IMR-90 (cell line): ENCODE measurements at regions not wholly inside any gene's neighbourhood (a gene's known extent, or its start where the extent isn't known, plus 50 kb on each side); places are given as distances from the start of the nearest gene placed in this dataset.

ENCODE experiments used
- ATAC-seq: fragments of 200-7000 bp; cut with Tn5 transposase; 2 replicates; pipeline ENCODE4 v1.9.1; 2020; ENCODE audit warnings: low read depth, mild to moderate bottlenecking, moderate library complexity
- BruUV-seq: library from RNA; stranded (reverse); fragments of 400-500 nt; replicated peaks from 2 replicates; lab custom pipeline; 2021; lab: Mats Ljungman, UMichigan
- CTCF ChIA-PET: fragments of 300-600 bp; formaldehyde crosslinking; extraction: SDS; loops from one replicate; lab custom pipeline; 2021; ENCODE audit warnings: antibody characterized with exemption; lab: Yijun Ruan, JAX
- POLR2A ChIA-PET: fragments of 300-600 bp; sonication (Branson Sonifier 250); formaldehyde crosslinking; loops from one replicate; lab custom pipeline; 2022; ENCODE audit warnings: antibody characterized with exemption; ENCODE audit not compliant: unreplicated experiment; lab: Charles Lee
- DNase-seq: peaks from one replicate; pipeline ENCODE4 v3.0.0; 2013
- H2AFZ ChIP-seq: replicated peaks from 2 replicates; pipeline ENCODE3; 2013; ENCODE audit warnings: low read length, mild to moderate bottlenecking; ENCODE audit not compliant: poor library complexity
- H2AK5ac ChIP-seq: 2 replicates; pipeline ENCODE4 v1.6.1; 2013; ENCODE audit warnings: low read depth, low read length, inconsistent platforms
- H2AK9ac ChIP-seq: replicated peaks from 2 replicates; pipeline ENCODE3; 2013; ENCODE audit warnings: mild to moderate bottlenecking, low read depth, low read length, moderate library complexity; ENCODE audit not compliant: poor library complexity
- H2BK120ac ChIP-seq: 2 replicates; pipeline ENCODE4 v1.6.1; 2013; ENCODE audit warnings: low read depth, low read length, inconsistent platforms
- H2BK15ac ChIP-seq: 3 replicates; pipeline ENCODE4 v1.6.1; 2013; ENCODE audit warnings: low read depth, low read length, inconsistent platforms
- H2BK20ac ChIP-seq: 2 replicates; pipeline ENCODE4 v1.6.1; 2013; ENCODE audit warnings: low read depth, mild to moderate bottlenecking, inconsistent platforms, low read length, moderate library complexity
- H2BK5ac ChIP-seq: 2 replicates; pipeline ENCODE4 v1.6.1; 2013; ENCODE audit warnings: mild to moderate bottlenecking, low read depth, low read length, inconsistent platforms; ENCODE audit not compliant: poor library complexity, severe bottlenecking
- H3K14ac ChIP-seq: replicated peaks from 2 replicates; pipeline ENCODE4 v1.6.1; 2013; ENCODE audit warnings: low read depth, low read length, inconsistent platforms
- H3K18ac ChIP-seq: 2 replicates; pipeline ENCODE4 v1.6.1; 2013; ENCODE audit warnings: low read depth, low read length, control low read depth
- H3K23ac ChIP-seq: 2 replicates; pipeline ENCODE4 v1.6.1; 2013; ENCODE audit warnings: low read depth, low read length, inconsistent platforms
- H3K27ac ChIP-seq: 2 replicates; pipeline ENCODE4 v1.5.1; 2013; ENCODE audit warnings: mild to moderate bottlenecking, control low read depth, low read length; ENCODE audit not compliant: insufficient read depth
- H3K27me3 ChIP-seq: 2 replicates; pipeline ENCODE4 v1.6.1; 2013; ENCODE audit warnings: low read length; ENCODE audit not compliant: control insufficient read depth, insufficient read depth
- H3K36me3 ChIP-seq: 2 replicates; pipeline ENCODE4 v1.6.1; 2013; ENCODE audit warnings: low read length, mixed read lengths; ENCODE audit not compliant: control insufficient read depth, insufficient read depth
- H3K4ac ChIP-seq: 2 replicates; pipeline ENCODE4 v1.6.1; 2013; ENCODE audit warnings: low read depth, low read length, inconsistent platforms
- H3K4me1 ChIP-seq: 2 replicates; pipeline ENCODE4 v1.6.1; 2013; ENCODE audit warnings: low read length, mixed read lengths; ENCODE audit not compliant: control insufficient read depth, insufficient read depth
- H3K4me2 ChIP-seq: 2 replicates; pipeline ENCODE4 v1.6.1; 2013; ENCODE audit warnings: low read depth, mild to moderate bottlenecking, control low read depth, low read length, moderate library complexity
- H3K4me3 ChIP-seq: 2 replicates; pipeline ENCODE4 v1.5.1; 2013; ENCODE audit warnings: low read depth, mild to moderate bottlenecking, control low read depth, low read length, moderate library complexity; ENCODE audit not compliant: insufficient read depth
- H3K56ac ChIP-seq: 2 replicates; pipeline ENCODE4 v1.6.1; 2013; ENCODE audit warnings: low read length, inconsistent platforms; ENCODE audit not compliant: insufficient read depth; ENCODE audit errors: extremely low read depth
- H3K79me1 ChIP-seq, 2 experiments: 2 replicates each; pipeline ENCODE4 v1.6.1; 2013; ENCODE audit warnings: low read length in 2 of 2, inconsistent platforms in 1 of 2, low read depth in 1 of 2
- H3K9ac ChIP-seq: 2 replicates; pipeline ENCODE4 v1.6.1; 2013; ENCODE audit warnings: low read depth, low read length, control low read depth
- H3K9me1 ChIP-seq: 2 replicates; pipeline ENCODE4 v1.6.1; 2013; ENCODE audit warnings: low read length, inconsistent platforms; ENCODE audit not compliant: insufficient read depth
- H3K9me3 ChIP-seq: 2 replicates; pipeline ENCODE4 v1.6.1; 2013; ENCODE audit warnings: low read length; ENCODE audit not compliant: control insufficient read depth, insufficient read depth
- H4K20me1 ChIP-seq: 2 replicates; pipeline ENCODE4 v1.6.1; 2013; ENCODE audit warnings: low read length, inconsistent platforms; ENCODE audit not compliant: insufficient read depth
- H4K5ac ChIP-seq: 2 replicates; pipeline ENCODE4 v1.6.1; 2013; ENCODE audit warnings: mild to moderate bottlenecking, low read depth, low read length, control low read depth
- H4K8ac ChIP-seq, 2 experiments: 2 replicates each; pipeline ENCODE4 v1.6.1; 2013; ENCODE audit warnings: low read depth in 2 of 2, low read length in 2 of 2, control low read depth in 1 of 2, inconsistent platforms in 1 of 2
- H4K91ac ChIP-seq: 2 replicates; pipeline ENCODE4 v1.6.1; 2013; ENCODE audit warnings: low read depth, low read length, inconsistent platforms; ENCODE audit not compliant: insufficient read depth
- BHLHE40 ChIP-seq: fragments of 150-350 bp; IDR thresholded peaks from 2 replicates; pipeline ENCODE4 v1.6.1; 2016; ENCODE audit warnings: mild to moderate bottlenecking, low read depth, low read length
- CHD1 ChIP-seq: IDR thresholded peaks from 2 replicates; pipeline ENCODE4 v1.6.1; 2012; ENCODE audit warnings: low read depth, low read length, improper control_type of control experiment
- FOS ChIP-seq: fragments of 150-350 bp; IDR thresholded peaks from 2 replicates; pipeline ENCODE4 v1.6.1; 2016; ENCODE audit warnings: low read depth, low read length
- MAFK ChIP-seq: IDR thresholded peaks from 2 replicates; pipeline ENCODE4 v1.6.1; 2012; ENCODE audit warnings: low read depth, low read length, improper control_type of control experiment
- MAZ ChIP-seq: IDR thresholded peaks from 2 replicates; pipeline ENCODE4 v1.6.1; 2012; ENCODE audit warnings: low read depth, mild to moderate bottlenecking, low read length, improper control_type of control experiment, moderate library complexity, borderline replicate concordance
- MXI1 ChIP-seq: IDR thresholded peaks from 2 replicates; pipeline ENCODE4 v1.6.1; 2012; ENCODE audit warnings: low read depth, mild to moderate bottlenecking, low read length, moderate library complexity, borderline replicate concordance
- RAD21 ChIP-seq: IDR thresholded peaks from 2 replicates; pipeline ENCODE4 v1.6.1; 2012; ENCODE audit warnings: low read length, improper control_type of control experiment
- RFX5 ChIP-seq: IDR thresholded peaks from 2 replicates; pipeline ENCODE4 v1.8.0; 2012; ENCODE audit warnings: low read depth, mild to moderate bottlenecking, low read length, moderate library complexity
- dilution Hi-C: fragments of 300-500 bp; cut with HindIII; formaldehyde crosslinking; loops from one replicate; pipeline ENCODE4 v1.14.3; 2018; ENCODE audit warnings: low sequenced_read_pairs; ENCODE audit not compliant: unreplicated experiment
- in situ Hi-C: fragments of 300-500 bp; cut with MboI; formaldehyde crosslinking; loops from 3 replicates; pipeline ENCODE4 v1.14.3; 2019; ENCODE audit warnings: low sequenced_read_pairs, inconsistent platforms, mixed read lengths
- intact Hi-C: fragments of 100-400 bp; cut with micrococcal nuclease; formaldehyde crosslinking; loops from 2 replicates; pipeline ENCODE4 v1.10.0; 2022
- TF ChIP-seq, protein P1 (sequence below): conservative IDR thresholded peaks from 2 replicates; pipeline ENCODE4 v1.5.1; 2012; ENCODE audit warnings: mild to moderate bottlenecking, low read depth, low read length, improper control_type of control experiment
- TF ChIP-seq, protein P2 (sequence below): fragments of 150-350 bp; IDR thresholded peaks from 2 replicates; pipeline ENCODE4 v1.6.1; 2016; ENCODE audit warnings: low read depth, mild to moderate bottlenecking, low read length, moderate library complexity, borderline replicate concordance

DNA sequence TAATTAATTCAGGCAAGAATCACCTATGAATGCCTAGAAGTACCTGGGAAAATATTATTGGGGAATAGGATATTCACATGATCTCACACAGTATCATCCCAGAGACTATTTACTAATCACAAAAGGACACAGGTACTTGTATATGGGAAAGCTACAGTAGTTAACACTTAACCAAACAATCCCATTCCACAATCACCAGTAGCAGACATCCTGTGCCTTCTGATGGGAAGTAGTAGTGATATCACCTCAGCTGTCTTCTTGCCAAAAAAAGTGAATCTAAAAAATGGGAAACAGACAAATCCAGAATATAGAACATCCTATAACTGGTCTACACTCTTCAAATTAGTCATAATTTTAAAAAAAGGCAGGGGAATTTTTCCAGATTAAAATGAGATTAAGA lies 75.6 kb upstream of the CCDC150 start:
- intact Hi-C loops (no loop called here), dilution Hi-C loops (no loop called here), in situ Hi-C loops (no loop called here)
- Histone ChIP-seq H3K18ac (no peak overlapping the region), H2AFZ (no peak overlapping the region), H2BK5ac (no peak overlapping the region), H4K20me1 (no peaks in the 10 kb centered on the region), H2AK9ac (no peak overlapping the region), H3K4ac (no peak overlapping the region), H3K4me2 (no peak overlapping the region), H2BK120ac (no peak overlapping the region), H3K4me1 (no peaks in the 10 kb centered on the region), H4K8ac (no peak overlapping the region), H3K4me3 (no peak overlapping the region), H2BK20ac (no peak overlapping the region), H4K5ac (no peak overlapping the region), H3K56ac (no peak overlapping the region), H3K36me3 (no peaks in the 10 kb centered on the region), H3K27me3 (no peaks in the 10 kb centered on the region), H4K91ac (no peak overlapping the region), H2BK15ac (no peak overlapping the region), H3K9ac (no peak overlapping the region), H3K23ac (no peak overlapping the region), H2AK5ac (no peak overlapping the region), H3K9me1 (no peaks in the 10 kb centered on the region), H3K9me3 (no peaks in the 10 kb centered on the region), H3K27ac (no peak overlapping the region), H3K79me1 (no peaks in the 10 kb centered on the region), H3K14ac (no peak overlapping the region)
- ChIA-PET POLR2A (no interaction called here), CTCF (no interaction called here)
- BruUV-seq, result no TSS peak
- ATAC-seq (no peak), DNase-seq (no peak)
- TF ChIP-seq RAD21, result no peak
- TF ChIP-seq, protein P1, sequence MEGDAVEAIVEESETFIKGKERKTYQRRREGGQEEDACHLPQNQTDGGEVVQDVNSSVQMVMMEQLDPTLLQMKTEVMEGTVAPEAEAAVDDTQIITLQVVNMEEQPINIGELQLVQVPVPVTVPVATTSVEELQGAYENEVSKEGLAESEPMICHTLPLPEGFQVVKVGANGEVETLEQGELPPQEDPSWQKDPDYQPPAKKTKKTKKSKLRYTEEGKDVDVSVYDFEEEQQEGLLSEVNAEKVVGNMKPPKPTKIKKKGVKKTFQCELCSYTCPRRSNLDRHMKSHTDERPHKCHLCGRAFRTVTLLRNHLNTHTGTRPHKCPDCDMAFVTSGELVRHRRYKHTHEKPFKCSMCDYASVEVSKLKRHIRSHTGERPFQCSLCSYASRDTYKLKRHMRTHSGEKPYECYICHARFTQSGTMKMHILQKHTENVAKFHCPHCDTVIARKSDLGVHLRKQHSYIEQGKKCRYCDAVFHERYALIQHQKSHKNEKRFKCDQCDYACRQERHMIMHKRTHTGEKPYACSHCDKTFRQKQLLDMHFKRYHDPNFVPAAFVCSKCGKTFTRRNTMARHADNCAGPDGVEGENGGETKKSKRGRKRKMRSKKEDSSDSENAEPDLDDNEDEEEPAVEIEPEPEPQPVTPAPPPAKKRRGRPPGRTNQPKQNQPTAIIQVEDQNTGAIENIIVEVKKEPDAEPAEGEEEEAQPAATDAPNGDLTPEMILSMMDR, result no peak
- TF ChIP-seq RFX5, result no peak
- TF ChIP-seq, protein P2, sequence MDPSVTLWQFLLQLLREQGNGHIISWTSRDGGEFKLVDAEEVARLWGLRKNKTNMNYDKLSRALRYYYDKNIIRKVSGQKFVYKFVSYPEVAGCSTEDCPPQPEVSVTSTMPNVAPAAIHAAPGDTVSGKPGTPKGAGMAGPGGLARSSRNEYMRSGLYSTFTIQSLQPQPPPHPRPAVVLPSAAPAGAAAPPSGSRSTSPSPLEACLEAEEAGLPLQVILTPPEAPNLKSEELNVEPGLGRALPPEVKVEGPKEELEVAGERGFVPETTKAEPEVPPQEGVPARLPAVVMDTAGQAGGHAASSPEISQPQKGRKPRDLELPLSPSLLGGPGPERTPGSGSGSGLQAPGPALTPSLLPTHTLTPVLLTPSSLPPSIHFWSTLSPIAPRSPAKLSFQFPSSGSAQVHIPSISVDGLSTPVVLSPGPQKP, result no peak
- TF ChIP-seq BHLHE40, result no peak
- no peak for TF ChIP-seq MAZ
- TF ChIP-seq MAFK, result no peak
- no peak for TF ChIP-seq CHD1
- no peak for TF ChIP-seq MXI1
- TF ChIP-seq FOS, result no peak
